HG02943 (cell line): ENCODE measurements at regions not wholly inside any gene's neighbourhood (a gene's known extent, or its start where the extent isn't known, plus 50 kb on each side); places are given as distances from the start of the nearest gene placed in this dataset.

Experiments used
- ATAC-seq: cut with Tn5 transposase; IDR thresholded peaks from one replicate; pipeline ENCODE4 v1.9.1; 2021; ENCODE audit warnings: mild to moderate bottlenecking, low read depth, moderate library complexity; ENCODE audit not compliant: unreplicated experiment

DNA sequence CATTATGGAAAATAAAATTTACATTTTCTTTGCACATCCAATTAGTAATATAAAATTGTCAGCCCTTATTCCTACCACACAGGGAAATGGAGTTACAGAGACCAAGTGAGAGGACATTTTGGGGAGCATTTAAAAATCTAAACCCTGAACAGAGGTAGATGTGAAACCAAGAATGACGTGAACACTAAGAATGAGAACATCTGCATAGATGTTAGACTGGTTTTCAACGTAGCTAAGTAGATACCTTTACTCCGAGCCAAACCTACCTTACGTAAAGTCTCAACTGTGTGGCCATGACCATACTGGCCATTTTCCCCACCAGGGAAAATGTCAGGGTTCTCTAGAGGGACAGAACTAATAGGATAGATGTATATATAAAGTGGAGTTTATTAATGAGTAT is 51.4 kb upstream of the THBS1 start:
- ATAC-seq = no peak

DNA sequence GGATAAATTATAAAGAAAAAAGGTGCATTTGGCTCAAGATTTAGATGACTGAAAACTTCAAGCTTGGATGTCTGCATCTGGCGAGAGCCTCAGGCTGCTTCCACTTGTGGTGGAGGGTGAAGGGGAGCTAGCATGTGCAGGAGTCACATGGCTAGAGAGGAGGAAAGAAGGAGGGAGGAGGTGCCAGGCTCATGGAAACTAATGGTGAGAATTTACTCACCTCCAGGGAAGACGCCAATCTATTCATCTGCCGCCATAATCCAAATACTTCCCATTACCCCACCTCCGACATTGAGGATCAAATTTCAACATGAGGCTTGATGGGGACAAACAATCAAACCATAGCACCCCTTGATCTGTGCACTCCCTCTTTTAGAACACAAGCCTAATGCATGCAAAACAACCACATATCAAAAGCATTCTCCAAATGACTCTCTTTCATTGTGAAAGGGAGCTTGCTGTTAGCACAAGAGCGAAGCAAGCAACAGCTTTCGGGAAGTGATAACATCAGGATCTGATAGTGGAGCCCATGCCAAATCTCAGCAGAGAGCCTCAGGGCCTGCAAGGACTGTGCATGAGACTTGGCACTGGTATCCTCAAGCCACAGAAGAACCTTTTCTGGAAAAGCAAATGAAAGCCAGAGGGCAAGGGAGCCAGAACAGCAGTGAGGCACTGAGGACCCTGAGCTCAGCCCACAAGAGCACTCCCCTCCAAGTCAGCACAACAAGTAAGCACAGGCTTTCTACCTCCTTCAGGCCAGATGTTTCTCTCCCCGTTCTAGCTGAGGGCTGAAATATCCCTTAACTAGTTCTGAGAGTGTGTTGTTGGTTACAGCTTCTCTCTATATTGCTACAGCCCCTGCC is 50.2 kb upstream of the THBS1 start:
- no peak for ATAC-seq
